Panc1 (cell line): ENCODE measurements at regions not wholly inside any gene's neighbourhood (a gene's known extent, or its start where the extent isn't known, plus 50 kb on each side); places are given as distances from the start of the nearest gene placed in this dataset.

Experiments used
- ATAC-seq: fragments of 200-7000 bp; cut with Tn5 transposase; 2 replicates; pipeline ENCODE4 v1.9.1; 2020; ENCODE audit warnings: mild to moderate bottlenecking, moderate library complexity
- BruUV-seq: library from RNA; stranded (reverse); fragments of 400-500 nt; replicated peaks from 2 replicates; lab custom pipeline; 2021; lab: Mats Ljungman, UMichigan
- CTCF ChIA-PET: fragments of 300-600 bp; sonication (Branson Sonifier 250); formaldehyde crosslinking; loops from one replicate; lab custom pipeline; 2022; ENCODE audit warnings: antibody characterized with exemption; lab: Charles Lee
- POLR2A ChIA-PET: fragments of 300-600 bp; sonication (Branson Sonifier 250); formaldehyde crosslinking; loops from one replicate; lab custom pipeline; 2022; ENCODE audit warnings: antibody characterized with exemption; lab: Charles Lee
- DNase-seq: peaks from one replicate; pipeline ENCODE4 v3.0.0-alpha.2; 2010; ENCODE audit warnings: low read depth, low spot score
- H3K27ac ChIP-seq: 2 replicates; pipeline ENCODE4 v1.5.1; 2011; ENCODE audit warnings: mild to moderate bottlenecking, low read length, inconsistent platforms
- H3K27me3 ChIP-seq: fragments of 200-500 bp; sonication (Bioruptor generic); 2 replicates; pipeline ENCODE4 v1.6.0; 2014; ENCODE audit warnings: low read length, inconsistent platforms; ENCODE audit not compliant: control insufficient read depth, insufficient read depth
- H3K36me3 ChIP-seq: fragments of 200-500 bp; sonication (Bioruptor generic); 2 replicates; pipeline ENCODE4 v1.5.1; 2014; ENCODE audit warnings: inconsistent platforms, mild to moderate bottlenecking, low read length, moderate library complexity; ENCODE audit not compliant: control insufficient read depth, insufficient read depth
- H3K4me1 ChIP-seq: 2 replicates; pipeline ENCODE4 v1.5.1; 2011; ENCODE audit warnings: inconsistent platforms, mild to moderate bottlenecking, low read length, moderate library complexity; ENCODE audit not compliant: control insufficient read depth, insufficient read depth
- H3K4me3 ChIP-seq, 2 experiments: 2 replicates each; pipeline ENCODE4 v1.5.1; 2011 to 2012; ENCODE audit warnings: low read depth in 2 of 2, low read length in 2 of 2, mild to moderate bottlenecking in 2 of 2, inconsistent platforms in 1 of 2, moderate library complexity in 1 of 2
- H3K9me3 ChIP-seq: fragments of 200-500 bp; sonication (Bioruptor generic); 2 replicates; pipeline ENCODE4 v1.5.1; 2014; ENCODE audit warnings: low read depth, mild to moderate bottlenecking, inconsistent platforms, low read length, moderate library complexity; ENCODE audit not compliant: control insufficient read depth, insufficient read depth
- CTCF ChIP-seq: fragments of 450-650 bp; IDR thresholded peaks from 2 replicates; pipeline ENCODE4 v1.5.1; 2017; ENCODE audit warnings: mild to moderate bottlenecking
- POLR2AphosphoS5 ChIP-seq: IDR thresholded peaks from 2 replicates; pipeline ENCODE4 v1.6.1; 2012; ENCODE audit warnings: mild to moderate bottlenecking, low read depth, low read length, moderate library complexity
- REST ChIP-seq, 2 experiments: IDR thresholded peaks; 2 replicates each; pipeline ENCODE4 v1.6.1; 2011 to 2012; ENCODE audit warnings: low read depth in 2 of 2, control low read depth in 1 of 2, low read length in 1 of 2, mild to moderate bottlenecking in 1 of 2, moderate library complexity in 1 of 2; ENCODE audit not compliant: insufficient read depth in 1 of 2
- SIN3A ChIP-seq: IDR thresholded peaks from 2 replicates; pipeline ENCODE4 v1.6.1; 2012; ENCODE audit warnings: low read depth, mild to moderate bottlenecking, low read length, moderate library complexity, borderline replicate concordance; ENCODE audit not compliant: insufficient read depth
- TCF7L2 ChIP-seq: IDR thresholded peaks from 2 replicates; pipeline ENCODE4 v1.6.1; 2011; ENCODE audit warnings: mild to moderate bottlenecking, low read depth, low read length, inconsistent platforms
- in situ Hi-C: cut with HindIII; loops from 2 replicates; pipeline ENCODE4 v1.10.0; 2016; ENCODE audit warnings: low sequenced_read_pairs, low pct_unique_long_range_greater_than_20kb
- intact Hi-C: fragments of 100-400 bp; cut with micrococcal nuclease; formaldehyde crosslinking; loops from one replicate; pipeline ENCODE4 v1.10.0; 2022; ENCODE audit not compliant: unreplicated experiment

- DNase-seq (no peak), ATAC-seq (no peak)
- no peaks in the 10 kb centered on the region for H3K36me3 ChIP-seq
- POLR2A ChIA-PET, result no interaction called here
- H3K9me3 ChIP-seq, result no peaks in the 10 kb centered on the region
- BruUV-seq, result no TSS peak
- no peak for TF ChIP-seq SIN3A
- TF ChIP-seq POLR2AphosphoS5, result no peak
- TF ChIP-seq CTCF, result no peak
- TF ChIP-seq REST (IDR thresholded peaks at IDR 0.05; ENCODE audit: insufficient read depth in 1 of 2, low read depth in 2 of 2, low read length in 1 of 2), result no peak
- no peak for TF ChIP-seq TCF7L2
- H3K4me1 ChIP-seq, result no peaks in the 10 kb centered on the region
- CTCF ChIA-PET, result interaction anchor here (0.6 kb wide), 1 partner anchor 1491 kb away, joined by 3 read pairs; no protein-coding TSS in a partner anchor
- H3K4me3 ChIP-seq, result no peak overlapping the region
- in situ Hi-C loops, result no loop called here
- intact Hi-C loops, result no loop called here
- 0 out of 2 replicates have a peak, but pooled peaks cover 2% of the 10 kb centered on the region for H3K27me3 ChIP-seq
- H3K27ac ChIP-seq, result no peak overlapping the region
Observed at GRCh38 chr19:32195706-32196610, 149.5 kb upstream of the ZNF507 start.

GRCh38 chr19:32196690-32197420 lies 148.6 kb upstream of the ZNF507 start:
- CTCF ChIA-PET, result no interaction called here
- TF ChIP-seq CTCF (no peak), REST (IDR thresholded peaks at IDR 0.05; ENCODE audit: insufficient read depth in 1 of 2, low read depth in 2 of 2, low read length in 1 of 2) (no peak), POLR2AphosphoS5 (no peak), SIN3A (no peak)
- POLR2A ChIA-PET, result no interaction called here
- Histone ChIP-seq H3K4me1 (no peaks in the 10 kb centered on the region), H3K36me3 (no peaks in the 10 kb centered on the region), H3K4me3 (no peak overlapping the region), H3K27ac (no peak overlapping the region), H3K9me3 (no peaks in the 10 kb centered on the region), H3K27me3 (0 out of 2 replicates have a peak, but pooled peaks cover 2% of the 10 kb centered on the region)
- in situ Hi-C loops, result no loop called here
- intact Hi-C loops, result no loop called here
- DNase-seq (no peak), ATAC-seq (no peak)
- no TSS peak for BruUV-seq
